Colonic mucosa (tissue), 4 donors: ENCODE measurements at regions not wholly inside any gene's neighbourhood (a gene's known extent, or its start where the extent isn't known, plus 50 kb on each side); places are given as distances from the start of the nearest gene placed in this dataset.

Source experiments
- DNase-seq: peaks from one replicate; pipeline ENCODE4 v3.0.0-alpha.2; 2020
- H3K27ac ChIP-seq: fragments of 200-600 bp; one replicate; pipeline ENCODE4 v1.8.0; 2021
- H3K27me3 ChIP-seq: fragments of 200-600 bp; one replicate; pipeline ENCODE4 v1.8.0; 2021
- H3K36me3 ChIP-seq: fragments of 200-600 bp; one replicate; pipeline ENCODE4 v1.8.0; 2021
- H3K4me1 ChIP-seq: fragments of 200-600 bp; one replicate; pipeline ENCODE4 v1.8.0; 2021; ENCODE audit warnings: mild to moderate bottlenecking
- H3K4me3 ChIP-seq: fragments of 200-600 bp; one replicate; pipeline ENCODE4 v1.8.0; 2021
- H3K9ac ChIP-seq, 2 donors: one replicate each; pipeline ENCODE4 v1.7.0; 2013; ENCODE audit warnings: control low read depth in 2 of 2, low read depth in 2 of 2, low read length in 2 of 2
- H3K9me3 ChIP-seq: fragments of 200-600 bp; one replicate; pipeline ENCODE4 v1.8.0; 2021
- intact Hi-C: fragments of 100-400 bp; cut with DNase I; formaldehyde crosslinking; loops from one replicate; pipeline ENCODE4 v1.14.1; 2022
- TF ChIP-seq, protein P1 (sequence below): fragments of 200-600 bp; IDR thresholded peaks from one replicate; pipeline ENCODE4 v1.8.0; 2022; ENCODE audit warnings: antibody characterized with exemption, mild to moderate bottlenecking
- donor health status: healthy.
- donor health status: DM: no; HTN: no; CAD: no.
- donor health status: DM: no; HTN: no; CAD: no.

DNA sequence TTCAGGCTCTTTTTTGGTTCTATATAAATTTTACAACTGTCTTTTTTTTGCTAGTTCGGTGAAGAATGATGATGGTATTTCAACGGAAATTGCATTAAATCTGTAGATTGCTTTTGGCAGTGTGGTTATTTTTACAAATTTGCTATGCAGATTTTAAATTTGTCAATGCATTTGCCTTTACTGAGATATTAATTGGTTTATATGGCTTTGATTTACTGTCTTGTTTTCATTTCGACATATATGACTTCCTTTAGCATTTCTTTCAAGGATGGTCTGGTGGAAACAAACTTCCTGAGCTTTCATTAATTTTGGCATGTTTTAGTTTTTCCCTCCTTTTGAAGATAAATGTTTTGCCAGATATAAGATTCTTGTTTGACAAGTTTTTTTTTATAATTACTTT, 1522.5 kb upstream of the PRMT6 start:
- Histone ChIP-seq H3K27ac (no peak overlapping the region), H3K9me3 (no peaks in the 10 kb centered on the region), H3K27me3 (no peaks in the 10 kb centered on the region), H3K36me3 (no peaks in the 10 kb centered on the region), H3K9ac (no peak overlapping the region), H3K4me1 (no peaks in the 10 kb centered on the region), H3K4me3 (no peak overlapping the region)
- no peak for DNase-seq
- intact Hi-C loops: no loop called here
- TF ChIP-seq, protein P1, sequence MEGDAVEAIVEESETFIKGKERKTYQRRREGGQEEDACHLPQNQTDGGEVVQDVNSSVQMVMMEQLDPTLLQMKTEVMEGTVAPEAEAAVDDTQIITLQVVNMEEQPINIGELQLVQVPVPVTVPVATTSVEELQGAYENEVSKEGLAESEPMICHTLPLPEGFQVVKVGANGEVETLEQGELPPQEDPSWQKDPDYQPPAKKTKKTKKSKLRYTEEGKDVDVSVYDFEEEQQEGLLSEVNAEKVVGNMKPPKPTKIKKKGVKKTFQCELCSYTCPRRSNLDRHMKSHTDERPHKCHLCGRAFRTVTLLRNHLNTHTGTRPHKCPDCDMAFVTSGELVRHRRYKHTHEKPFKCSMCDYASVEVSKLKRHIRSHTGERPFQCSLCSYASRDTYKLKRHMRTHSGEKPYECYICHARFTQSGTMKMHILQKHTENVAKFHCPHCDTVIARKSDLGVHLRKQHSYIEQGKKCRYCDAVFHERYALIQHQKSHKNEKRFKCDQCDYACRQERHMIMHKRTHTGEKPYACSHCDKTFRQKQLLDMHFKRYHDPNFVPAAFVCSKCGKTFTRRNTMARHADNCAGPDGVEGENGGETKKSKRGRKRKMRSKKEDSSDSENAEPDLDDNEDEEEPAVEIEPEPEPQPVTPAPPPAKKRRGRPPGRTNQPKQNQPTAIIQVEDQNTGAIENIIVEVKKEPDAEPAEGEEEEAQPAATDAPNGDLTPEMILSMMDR: no peak

DNA sequence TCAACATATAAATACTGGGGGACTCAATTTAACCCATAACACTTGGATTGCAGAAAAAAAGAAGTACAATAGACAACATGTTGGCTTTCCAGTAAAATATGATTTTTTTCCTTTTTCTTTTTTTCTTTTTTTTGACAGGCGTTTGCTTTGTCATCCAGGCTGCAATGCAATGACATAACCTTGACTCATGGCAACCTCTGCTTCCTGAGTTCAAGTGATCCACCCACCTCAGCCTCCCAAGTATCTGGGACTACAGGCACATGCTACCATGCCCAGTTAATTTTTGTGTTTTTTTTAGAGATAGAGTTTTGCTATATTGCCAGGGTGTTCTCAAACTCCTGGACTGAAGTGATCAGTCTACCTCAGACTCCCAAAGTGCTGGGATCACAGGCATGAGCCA, 1512.0 kb upstream of the PRMT6 start:
- Histone ChIP-seq H3K9ac (no peak overlapping the region), H3K36me3 (no peaks in the 10 kb centered on the region), H3K4me3 (no peak overlapping the region), H3K9me3 (no peaks in the 10 kb centered on the region), H3K27me3 (no peaks in the 10 kb centered on the region), H3K27ac (no peak overlapping the region), H3K4me1 (no peaks in the 10 kb centered on the region)
- TF ChIP-seq, protein P1: no peak
- DNase-seq: no peak
- intact Hi-C loops: no loop called here

DNA sequence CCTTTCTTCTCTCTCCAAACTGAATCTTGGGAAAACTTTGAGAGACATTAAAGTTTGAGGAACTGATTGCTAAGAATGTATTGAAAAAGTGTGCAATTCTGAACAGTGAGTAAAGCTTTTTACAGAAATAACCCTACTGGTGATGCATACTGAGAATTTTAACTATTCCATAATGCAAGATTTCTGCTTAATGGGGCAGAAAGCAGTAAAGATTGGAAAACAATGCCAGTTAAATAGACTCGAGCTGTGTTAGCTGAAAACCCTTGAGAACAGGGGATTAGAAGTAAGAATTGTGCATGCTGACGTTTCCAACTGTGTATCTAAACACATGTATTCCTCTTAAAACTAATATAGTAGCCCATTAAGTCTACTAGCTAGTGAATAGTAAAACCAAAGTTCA, 1500.2 kb upstream of the PRMT6 start:
- TF ChIP-seq, protein P1: no peak
- Histone ChIP-seq H3K4me3 (no peak overlapping the region), H3K36me3 (no peaks in the 10 kb centered on the region), H3K9me3 (no peaks in the 10 kb centered on the region), H3K9ac (no peak overlapping the region), H3K27ac (no peak overlapping the region), H3K4me1 (no peaks in the 10 kb centered on the region), H3K27me3 (no peaks in the 10 kb centered on the region)
- intact Hi-C loops: no loop called here
- DNase-seq: no peak

DNA sequence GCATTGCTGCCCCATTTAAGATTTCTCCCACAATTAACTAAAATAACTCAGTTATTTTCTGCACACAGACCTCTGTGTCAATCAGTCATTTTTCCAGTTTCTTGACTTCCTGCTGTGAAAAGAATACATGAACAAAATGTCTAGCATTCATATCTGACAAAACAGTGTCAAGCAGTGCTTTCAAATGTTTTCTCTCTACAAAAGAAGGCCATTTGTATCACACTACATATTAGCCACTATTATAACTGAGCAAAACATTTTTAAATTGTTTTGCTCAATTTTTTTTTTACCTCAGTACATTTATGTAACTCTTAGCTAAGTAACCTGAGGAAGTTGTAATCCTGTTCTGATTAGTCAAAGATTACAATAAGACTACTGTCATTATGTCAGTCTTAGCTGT, 1498.5 kb upstream of the PRMT6 start:
- TF ChIP-seq, protein P1: no peak
- no peak for DNase-seq
- Histone ChIP-seq H3K27ac (no peak overlapping the region), H3K36me3 (no peaks in the 10 kb centered on the region), H3K4me3 (no peak overlapping the region), H3K27me3 (no peaks in the 10 kb centered on the region), H3K4me1 (no peaks in the 10 kb centered on the region), H3K9me3 (no peaks in the 10 kb centered on the region), H3K9ac (no peak overlapping the region)
- intact Hi-C loops: no loop called here

DNA sequence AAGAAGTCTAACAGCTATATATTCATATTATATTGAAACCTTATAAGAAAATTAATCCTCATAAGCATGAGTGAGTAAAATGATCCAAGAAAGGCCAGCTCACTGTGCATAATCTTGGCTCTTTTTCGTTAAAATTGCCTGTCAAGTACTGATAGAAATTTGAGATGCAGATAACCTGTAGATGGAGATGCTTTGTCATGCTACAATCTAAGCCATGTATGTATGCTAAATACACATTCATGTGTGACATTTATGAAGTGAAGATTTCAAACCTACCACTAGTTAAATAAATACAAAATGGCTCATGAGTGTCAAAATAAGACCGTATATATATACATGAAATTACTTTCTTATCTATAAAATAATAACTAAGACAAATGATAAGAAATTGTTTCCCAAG, 1491.5 kb upstream of the PRMT6 start:
- no peaks in the 10 kb centered on the region for H3K9me3 ChIP-seq
- no peak for DNase-seq
- no peak overlapping the region for H3K4me3 ChIP-seq
- no peak overlapping the region for H3K27ac ChIP-seq
- H3K27me3 ChIP-seq: no peaks in the 10 kb centered on the region
- intact Hi-C loops: no loop called here
- no peaks in the 10 kb centered on the region for H3K36me3 ChIP-seq
- H3K4me1 ChIP-seq: no peaks in the 10 kb centered on the region
- TF ChIP-seq, protein P1: no peak
- no peak overlapping the region for H3K9ac ChIP-seq

DNA sequence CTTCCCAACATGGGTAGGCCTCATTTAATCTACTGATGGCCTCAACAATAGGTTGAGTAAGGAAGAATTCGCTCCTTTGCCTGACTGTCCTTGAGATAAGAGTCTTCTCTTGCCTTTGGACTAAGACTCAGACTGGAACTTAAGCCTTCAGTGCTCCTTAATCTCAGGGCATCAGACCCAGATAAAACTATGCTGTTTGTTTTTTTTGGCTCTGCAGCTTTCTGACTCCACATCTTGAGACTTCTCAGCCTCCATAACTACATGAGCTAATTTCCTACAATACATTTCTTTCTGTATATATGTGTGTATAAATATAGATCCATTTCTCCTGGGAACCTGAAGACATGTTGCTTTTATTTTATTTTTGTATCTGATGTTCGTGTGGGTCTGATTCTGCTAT, 1470.7 kb upstream of the PRMT6 start:
- no peak overlapping the region for H3K4me3 ChIP-seq
- H3K9me3 ChIP-seq: no peaks in the 10 kb centered on the region
- H3K27ac ChIP-seq: no peak overlapping the region
- intact Hi-C loops: no loop called here
- H3K27me3 ChIP-seq: no peaks in the 10 kb centered on the region
- no peaks in the 10 kb centered on the region for H3K36me3 ChIP-seq
- no peaks in the 10 kb centered on the region for H3K4me1 ChIP-seq
- TF ChIP-seq, protein P1: no peak
- no peak overlapping the region for H3K9ac ChIP-seq
- no peak for DNase-seq
